CD4-positive, alpha-beta T cell treated with Interferon gamma for 1 hour (primary cell): ENCODE measurements at regions not wholly inside any gene's neighbourhood (a gene's known extent, or its start where the extent isn't known, plus 50 kb on each side); places are given as distances from the start of the nearest gene placed in this dataset.

Source experiments
- DNase-seq: peaks from one replicate; pipeline ENCODE4 v3.0.0-alpha.2; 2020

GRCh38 chr9:134214386-134214765, 50.0 kb upstream of the RNU6ATAC start:
- DNase-seq: no peak

GRCh38 chr9:134214766-134215419, 50.5 kb upstream of the RNU6ATAC start:
- DNase-seq: no peak

GRCh38 chr9:134215420-134215698, 51.0 kb upstream of the RNU6ATAC start:
- no peak for DNase-seq

DNA sequence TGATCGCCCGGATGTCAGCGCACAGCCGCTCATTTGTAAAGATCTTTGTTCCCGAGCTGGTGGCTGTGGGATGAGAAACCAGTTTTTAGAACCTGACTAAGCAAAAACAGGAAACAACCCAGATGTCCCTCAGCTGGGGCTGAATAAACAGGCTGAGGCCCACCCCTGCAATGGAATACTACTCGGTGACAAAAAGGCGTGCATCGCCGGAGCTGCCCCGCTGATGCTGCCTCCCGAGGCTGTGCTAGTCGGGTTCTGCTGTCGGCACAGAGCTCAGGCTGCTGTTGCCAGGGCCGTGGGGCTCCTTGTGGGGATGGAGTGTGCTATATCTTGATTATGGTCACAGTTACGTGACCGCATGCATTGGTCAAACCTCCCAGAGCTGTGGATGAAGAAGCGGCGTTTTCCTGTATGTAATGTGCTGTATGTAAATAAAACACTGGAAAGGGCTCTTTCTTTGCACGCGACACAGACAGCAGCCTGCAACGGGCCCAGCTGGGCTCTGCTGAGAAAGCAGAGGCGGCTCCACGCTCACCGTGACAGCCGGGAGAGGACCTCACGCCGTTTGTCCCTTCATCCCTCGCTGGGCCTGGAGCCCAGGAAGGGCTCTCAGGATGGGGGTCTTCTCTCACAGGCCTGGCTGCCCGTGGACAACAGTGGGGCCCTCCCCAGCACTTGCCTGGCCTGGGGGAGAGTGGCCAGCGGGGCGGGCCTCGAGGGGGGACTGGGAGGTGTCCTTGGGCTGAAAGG, 51.5 kb upstream of the RNU6ATAC start:
- no peak for DNase-seq

- no peak for DNase-seq
Measured at GRCh38 chr9:134216449-134216951, 52.1 kb upstream of the RNU6ATAC start.

DNA sequence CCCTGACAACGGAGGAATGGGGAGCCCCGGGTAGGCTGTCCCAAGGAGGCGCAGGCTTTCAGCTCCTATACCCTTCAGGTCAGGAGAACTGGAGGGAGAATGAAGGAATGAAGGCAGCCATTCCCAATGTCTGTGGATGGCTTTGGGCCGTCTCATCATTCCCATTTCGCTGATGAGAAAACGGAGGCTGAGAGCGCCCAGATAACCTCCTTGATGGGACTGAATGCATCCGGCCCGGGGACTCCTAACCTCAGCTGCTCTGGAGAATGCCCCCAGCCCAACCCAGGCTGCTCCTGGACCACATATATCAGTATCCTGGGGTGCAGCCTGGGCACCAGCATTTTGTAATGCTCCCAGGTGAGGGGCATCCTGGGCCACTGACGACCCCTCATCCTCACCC, 52.6 kb upstream of the RNU6ATAC start:
- no peak for DNase-seq

DNA sequence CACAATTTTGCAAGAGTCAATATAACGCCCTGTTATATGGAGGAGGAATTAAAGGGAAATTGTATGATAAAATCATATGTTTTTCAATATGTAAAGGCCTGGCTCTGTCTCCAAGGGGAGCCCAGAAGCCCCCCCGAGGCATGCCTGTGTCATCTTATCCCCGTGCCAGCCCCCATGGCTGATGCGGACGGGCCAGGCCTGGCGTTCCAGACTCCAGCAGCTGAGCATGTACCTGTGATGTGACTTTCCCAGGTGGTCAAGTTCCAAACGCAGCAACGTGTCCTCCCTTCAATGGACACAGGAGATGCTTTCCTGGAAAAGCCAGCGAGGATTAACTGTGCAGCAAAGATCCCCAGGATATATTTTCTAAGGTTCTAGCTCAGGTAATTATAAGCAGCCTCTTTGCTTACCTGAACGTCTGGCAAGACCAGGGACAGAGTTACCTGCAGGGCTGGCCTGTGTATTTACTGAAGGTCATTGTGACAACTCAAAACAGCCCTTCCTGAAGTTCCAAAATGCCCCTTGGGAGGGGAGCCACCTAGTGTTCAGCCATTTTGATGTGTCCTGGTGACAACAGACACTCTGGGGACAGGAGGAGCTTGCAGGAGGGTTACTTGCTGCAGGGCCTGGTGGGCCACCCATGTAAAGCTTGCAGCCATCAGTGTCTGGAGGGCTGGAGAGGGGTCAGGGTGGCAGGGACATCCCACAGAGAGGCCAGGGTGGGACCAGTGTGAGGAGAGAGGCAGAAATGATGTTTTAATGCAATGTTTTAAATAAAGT, 53.3 kb upstream of the RNU6ATAC start:
- DNase-seq: no peak

- DNase-seq: no peak
Measured at GRCh38 chr9:134218230-134218629, 53.9 kb upstream of the RNU6ATAC start.

DNA sequence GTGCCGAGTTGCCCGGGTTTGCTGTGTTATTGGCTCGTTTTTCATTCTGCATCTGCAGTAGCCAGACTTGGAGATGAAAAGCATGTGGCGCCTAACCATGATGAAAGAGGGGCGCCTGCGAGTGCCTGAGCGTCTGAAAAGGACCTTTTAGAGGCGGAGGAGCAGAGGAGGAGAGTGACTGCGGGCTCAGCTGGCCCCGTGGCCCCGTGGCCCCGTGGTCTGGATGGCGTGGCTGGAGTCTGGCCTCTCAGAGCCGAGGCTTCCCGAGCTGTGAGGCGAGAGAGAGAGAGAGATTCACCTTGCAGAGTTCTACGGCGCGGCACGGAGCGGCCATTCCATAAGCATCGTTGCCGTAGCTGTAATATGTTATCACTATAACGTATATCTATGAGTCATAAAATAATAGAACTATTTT, 55.3 kb upstream of the RNU6ATAC start:
- no peak for DNase-seq

DNA sequence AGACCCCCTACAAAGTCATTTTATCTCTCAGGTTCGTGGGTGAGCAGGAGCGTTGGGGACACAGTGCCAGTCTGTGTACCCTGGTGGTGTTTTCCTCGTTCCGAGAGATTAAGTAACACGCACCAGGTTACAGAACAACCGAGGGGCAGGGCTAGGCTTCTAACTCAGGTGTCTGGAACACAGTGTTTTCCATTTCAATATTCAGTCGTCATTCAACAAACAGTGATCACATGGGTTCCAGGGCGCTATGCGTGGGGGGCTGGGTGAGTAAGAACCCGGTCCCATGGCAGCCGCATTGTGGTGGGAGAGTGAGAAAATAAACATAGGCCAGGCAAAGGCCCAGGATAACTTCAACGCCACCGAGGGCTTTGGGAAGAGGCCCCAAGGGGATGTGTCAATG, 55.9 kb upstream of the RNU6ATAC start:
- DNase-seq: no peak

GRCh38 chr9:134221273-134222017, 57.1 kb upstream of the RNU6ATAC start:
- DNase-seq: no peak

- no peak for DNase-seq
Measured at GRCh38 chr9:134222018-134222573, 57.7 kb upstream of the RNU6ATAC start.

DNA sequence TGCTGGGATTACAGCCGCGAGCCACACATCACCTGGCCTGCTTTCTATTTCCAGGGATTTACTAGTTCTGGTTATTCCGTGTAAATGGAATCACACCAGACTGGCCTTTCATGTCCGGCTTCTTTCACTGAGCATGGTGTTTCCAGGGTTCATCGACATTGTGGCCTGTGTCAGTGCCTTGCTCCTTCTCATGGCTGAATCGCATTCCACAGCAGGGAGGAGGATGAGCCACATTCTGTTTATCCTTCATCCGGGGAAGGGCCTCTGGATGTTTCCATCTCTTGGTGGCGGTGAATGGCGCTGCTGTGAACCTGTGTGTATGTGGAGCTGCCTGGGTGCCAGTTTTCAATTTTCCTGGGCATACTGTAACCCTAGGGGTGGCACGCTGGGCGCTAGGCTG, 58.7 kb upstream of the RNU6ATAC start:
- DNase-seq: no peak

GRCh38 chr9:134223591-134224122, 59.3 kb upstream of the RNU6ATAC start:
- DNase-seq: no peak

DNA sequence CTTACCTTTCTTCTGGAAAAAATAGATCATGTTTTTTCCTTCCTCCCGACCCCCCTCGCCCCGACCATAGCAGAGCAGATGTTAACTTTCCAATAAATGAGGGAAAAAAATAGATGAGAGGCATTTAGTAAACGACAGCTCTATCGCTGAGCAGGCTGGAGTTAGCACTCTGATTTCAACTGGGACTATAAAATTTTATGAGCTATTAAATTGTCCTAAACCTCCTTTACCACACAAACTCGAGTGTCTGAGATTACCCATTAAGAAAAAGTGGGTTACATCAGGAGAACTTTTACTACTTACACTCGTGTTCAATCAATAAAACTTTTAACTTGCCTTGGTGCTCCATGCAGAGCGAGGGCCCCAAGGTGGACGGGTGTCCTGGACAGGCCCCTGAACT, 59.8 kb upstream of the RNU6ATAC start:
- DNase-seq: no peak

DNA sequence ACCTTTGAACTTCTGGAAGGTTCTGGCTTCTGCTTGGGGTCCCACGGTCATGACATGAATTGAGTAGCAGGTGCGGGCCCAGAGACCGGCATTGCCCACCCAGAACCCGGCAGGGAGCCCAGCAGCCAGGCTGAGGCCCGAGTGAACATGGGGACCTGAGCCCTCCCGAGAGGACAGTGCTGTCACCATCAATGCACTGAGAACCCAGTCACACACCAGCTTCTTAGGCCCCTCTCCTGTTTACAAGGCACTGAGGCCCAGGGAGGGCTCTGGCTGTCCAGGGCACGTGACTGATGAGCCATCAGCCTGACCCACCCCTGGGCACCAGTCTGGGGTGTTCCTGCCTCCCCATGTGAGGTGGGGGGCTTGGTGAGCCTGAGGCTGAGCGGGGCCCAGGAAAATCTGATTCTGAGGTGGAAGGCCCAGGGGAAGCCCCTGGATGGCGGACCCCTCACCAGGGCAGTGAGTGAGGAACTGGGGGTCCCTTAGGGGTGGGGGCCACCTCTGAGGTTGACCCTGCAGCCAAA, 60.3 kb upstream of the RNU6ATAC start:
- no peak for DNase-seq

- DNase-seq: no peak
Measured at GRCh38 chr9:134225186-134225585, 60.8 kb upstream of the RNU6ATAC start.

GRCh38 chr9:134225816-134226215, 61.5 kb upstream of the RNU6ATAC start:
- no peak for DNase-seq

GRCh38 chr9:134226221-134226930, 62.0 kb upstream of the RNU6ATAC start:
- no peak for DNase-seq

DNA sequence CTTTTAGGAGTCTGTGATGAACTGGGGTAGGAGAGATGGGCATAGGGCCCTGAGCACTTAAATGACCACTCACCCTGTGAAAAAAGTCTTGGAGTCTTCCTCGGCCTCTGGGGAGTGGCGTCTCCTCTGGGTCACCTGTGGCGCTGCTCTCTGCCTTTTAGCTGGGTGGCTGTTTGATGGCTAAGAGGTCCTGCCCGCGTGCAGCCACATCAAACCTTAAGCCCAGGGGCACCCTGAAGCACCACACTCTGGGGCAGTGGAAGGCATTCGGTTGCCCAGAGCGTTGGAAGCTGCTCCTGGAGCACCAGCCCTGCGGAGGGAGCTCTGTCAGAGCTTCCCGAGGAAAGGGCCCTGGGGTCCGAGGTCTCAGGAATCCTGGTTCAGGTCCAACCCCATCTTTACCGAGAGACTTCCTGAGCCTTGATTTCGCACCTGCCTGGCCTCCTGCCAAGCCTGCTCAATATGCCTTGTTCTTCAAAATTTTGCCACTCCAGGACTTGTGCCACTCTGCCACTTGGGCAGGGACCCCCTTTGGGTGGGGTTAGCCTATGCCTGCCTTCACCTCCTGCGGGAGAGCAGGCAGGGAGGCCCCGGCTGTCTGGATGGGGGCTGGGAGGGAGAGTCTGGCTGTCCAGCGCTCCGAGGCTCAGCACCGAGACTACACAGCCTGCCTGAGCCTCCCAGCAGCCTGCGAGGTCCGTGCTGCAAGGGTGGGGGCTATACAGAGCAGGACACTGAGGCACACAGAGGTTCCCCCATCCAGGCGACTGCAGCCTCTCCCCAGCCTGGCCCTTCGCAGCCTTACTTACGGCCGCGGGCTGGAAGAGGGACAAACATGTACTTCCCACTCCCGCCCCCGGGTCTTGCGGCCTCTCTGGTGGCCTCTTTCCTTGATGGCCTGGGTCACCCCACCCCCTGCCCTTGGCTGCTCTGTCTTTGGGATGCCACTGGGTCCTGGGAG, 63.4 kb upstream of the RNU6ATAC start:
- DNase-seq: no peak
